ENCODE measurements at regions not wholly inside any gene's neighbourhood (a gene's known extent, or its start where the extent isn't known, plus 50 kb on each side); places are given as distances from the start of the nearest gene placed in this dataset.
"Not testable (repeated sequence)": the region's sequence is repeated elsewhere in the genome, so short reads cannot be mapped to it uniquely, and the experiment has no call there.

GRCh38 chr3:158026236-158026635 lies 80.0 kb downstream of the SHOX2 start:
- no peak for DNase-seq (ENCODE audit: low read depth)

GRCh38 chr3:158019897-158020296 lies 86.3 kb downstream of the SHOX2 start:
- DNase-seq (ENCODE audit: low read depth), result not testable (repeated sequence)

GRCh38 chr3:158018462-158018861 lies 87.8 kb downstream of the SHOX2 start:
- DNase-seq (ENCODE audit: low read depth), result no peak

GRCh38 chr3:158012901-158013300 lies 93.3 kb downstream of the SHOX2 start:
- no peak for DNase-seq (ENCODE audit: low read depth)

- no peak for DNase-seq (ENCODE audit: low read depth)
Observed at GRCh38 chr3:158005391-158006100, 100.7 kb downstream of the SHOX2 start.

- DNase-seq (ENCODE audit: low read depth), result no peak
Observed at GRCh38 chr3:157999246-157999645, 107.0 kb downstream of the SHOX2 start.

GRCh38 chr3:157982359-157982758 lies 123.9 kb downstream of the SHOX2 start:
- no peak for DNase-seq (ENCODE audit: low read depth)

GRCh38 chr3:157981819-157982218 lies 124.4 kb downstream of the SHOX2 start:
- DNase-seq (ENCODE audit: low read depth), result no peak

- DNase-seq (ENCODE audit: low read depth), result no peak
Observed at GRCh38 chr3:157979022-157979421, 127.2 kb downstream of the SHOX2 start.

GRCh38 chr3:157961665-157962064 lies 144.6 kb downstream of the SHOX2 start:
- no peak for DNase-seq (ENCODE audit: low read depth)

- no peak for DNase-seq (ENCODE audit: low read depth)
Observed at GRCh38 chr3:157958457-157958856, 147.8 kb downstream of the SHOX2 start.

- DNase-seq (ENCODE audit: low read depth), result no peak
Observed at GRCh38 chr3:157956850-157957249, 149.4 kb downstream of the SHOX2 start.

- no peak for DNase-seq (ENCODE audit: low read depth)
Observed at GRCh38 chr3:157956176-157956575, 150.0 kb downstream of the SHOX2 start.

- DNase-seq (ENCODE audit: low read depth), result no peak
Observed at GRCh38 chr3:157953565-157953964, 152.7 kb downstream of the SHOX2 start.

- no peak for DNase-seq (ENCODE audit: low read depth)
Observed at GRCh38 chr3:157948605-157949383, 157.4 kb downstream of the SHOX2 start.

GRCh38 chr3:157939166-157939565 lies 167.1 kb downstream of the SHOX2 start:
- no peak for DNase-seq (ENCODE audit: low read depth)

- DNase-seq (ENCODE audit: low read depth), result no peak
Observed at GRCh38 chr3:157938154-157938779, 168.0 kb downstream of the SHOX2 start.

- no peak for DNase-seq (ENCODE audit: low read depth)
Observed at GRCh38 chr3:157931517-157931916, 174.7 kb downstream of the SHOX2 start.

- DNase-seq (ENCODE audit: low read depth), result no peak
Observed at GRCh38 chr3:157930000-157930780, 176.0 kb downstream of the SHOX2 start.

GRCh38 chr3:157926822-157927221 lies 179.4 kb downstream of the SHOX2 start:
- DNase-seq (ENCODE audit: low read depth), result no peak

GRCh38 chr3:157922614-157923013 lies 183.6 kb downstream of the SHOX2 start:
- no peak for DNase-seq (ENCODE audit: low read depth)

GRCh38 chr3:157921811-157922210 lies 184.4 kb downstream of the SHOX2 start:
- no peak for DNase-seq (ENCODE audit: low read depth)
